Central memory CD8-positive, alpha-beta T cell (primary cell): ENCODE measurements at regions not wholly inside any gene's neighbourhood (a gene's known extent, or its start where the extent isn't known, plus 50 kb on each side); places are given as distances from the start of the nearest gene placed in this dataset.
"Not testable (repeated sequence)": the region's sequence is repeated elsewhere in the genome, so short reads cannot be mapped to it uniquely, and the experiment has no call there.

Source experiments
- ATAC-seq: fragments of 150-1000 bp; cut with Tn5 transposase; replicated peaks from 2 replicates; pipeline ENCODE4 v1.10.0; 2022; ENCODE audit warnings: mild to moderate bottlenecking, moderate FRiP score, moderate number of reproducible peaks; ENCODE audit not compliant: poor library complexity, severe bottlenecking; ENCODE audit errors: extremely low read depth
- DNase-seq, 2 donors: peaks; one replicate each; pipeline ENCODE4 v3.0.0; 2021; ENCODE audit warnings: low spot score in 2 of 2
- H3K27ac Mint-ChIP-seq: one replicate; pipeline ENCODE4 v1.8.0; 2022; ENCODE audit warnings: low read depth, mild to moderate bottlenecking, moderate library complexity, mixed read lengths
- H3K27me3 Mint-ChIP-seq: one replicate; pipeline ENCODE4 v1.8.0; 2022; ENCODE audit warnings: mixed read lengths
- H3K36me3 Mint-ChIP-seq: one replicate; pipeline ENCODE4 v1.8.0; 2022; ENCODE audit warnings: mild to moderate bottlenecking, moderate library complexity, mixed read lengths; ENCODE audit not compliant: insufficient read depth
- H3K4me1 Mint-ChIP-seq: one replicate; pipeline ENCODE4 v1.8.0; 2022; ENCODE audit warnings: mixed read lengths
- H3K4me3 Mint-ChIP-seq: one replicate; pipeline ENCODE4 v1.8.0; 2022; ENCODE audit warnings: mild to moderate bottlenecking, moderate library complexity, mixed read lengths
- H3K9me3 Mint-ChIP-seq: one replicate; pipeline ENCODE4 v1.8.0; 2022; ENCODE audit warnings: mixed read lengths

- Mint-ChIP-seq H3K4me1 (peaks cover 7% of the 10 kb centered on the region), H3K36me3 (no peaks in the 10 kb centered on the region), H3K27ac (no peak overlapping the region), H3K4me3 (no peak overlapping the region), H3K27me3 (no peaks in the 10 kb centered on the region), H3K9me3 (no peaks in the 10 kb centered on the region)
- DNase-seq (no peak), ATAC-seq (no peak)
These were observed 54.4 kb upstream of the JAK1 start for GRCh38 chr1:65020774-65021173.

GRCh38 chr1:65021795-65022194 is 55.4 kb upstream of the JAK1 start:
- Mint-ChIP-seq H3K27me3 (no peaks in the 10 kb centered on the region), H3K4me1 (peaks cover 7% of the 10 kb centered on the region), H3K9me3 (no peaks in the 10 kb centered on the region), H3K36me3 (no peaks in the 10 kb centered on the region), H3K27ac (no peak overlapping the region), H3K4me3 (no peak overlapping the region)
- DNase-seq (no peak), ATAC-seq (no peak)

GRCh38 chr1:65022216-65022615 is 55.9 kb upstream of the JAK1 start:
- peaks cover 7% of the 10 kb centered on the region for H3K4me1 Mint-ChIP-seq
- H3K36me3 Mint-ChIP-seq: no peaks in the 10 kb centered on the region
- H3K9me3 Mint-ChIP-seq: no peaks in the 10 kb centered on the region
- no peak overlapping the region for H3K4me3 Mint-ChIP-seq
- H3K27ac Mint-ChIP-seq: no peak overlapping the region
- no peak for ATAC-seq
- DNase-seq: no peak
- H3K27me3 Mint-ChIP-seq: no peaks in the 10 kb centered on the region

- no peak overlapping the region for H3K4me3 Mint-ChIP-seq
- no peak for ATAC-seq
- peaks cover 10% of the 10 kb centered on the region for H3K4me1 Mint-ChIP-seq
- H3K36me3 Mint-ChIP-seq: no peaks in the 10 kb centered on the region
- H3K27me3 Mint-ChIP-seq: no peaks in the 10 kb centered on the region
- peaks cover 5% of the 10 kb centered on the region for H3K9me3 Mint-ChIP-seq
- no peak for DNase-seq
- H3K27ac Mint-ChIP-seq: no peak overlapping the region
These were observed 59.4 kb upstream of the JAK1 start for GRCh38 chr1:65025794-65026193.

GRCh38 chr1:65026235-65026634 is 59.9 kb upstream of the JAK1 start:
- no peak overlapping the region for H3K4me3 Mint-ChIP-seq
- peaks cover 5% of the 10 kb centered on the region for H3K9me3 Mint-ChIP-seq
- H3K36me3 Mint-ChIP-seq: no peaks in the 10 kb centered on the region
- peaks cover 7% of the 10 kb centered on the region for H3K4me1 Mint-ChIP-seq
- no peaks in the 10 kb centered on the region for H3K27me3 Mint-ChIP-seq
- no peak for DNase-seq
- ATAC-seq: no peak
- H3K27ac Mint-ChIP-seq: no peak overlapping the region

- Mint-ChIP-seq H3K4me1 (peaks cover 7% of the 10 kb centered on the region), H3K9me3 (peaks cover 5% of the 10 kb centered on the region), H3K36me3 (no peaks in the 10 kb centered on the region), H3K27me3 (no peaks in the 10 kb centered on the region), H3K4me3 (no peak overlapping the region), H3K27ac (no peak overlapping the region)
- DNase-seq (no peak), ATAC-seq (no peak)
These were observed 61.5 kb upstream of the JAK1 start for GRCh38 chr1:65027666-65028358.

GRCh38 chr1:65029434-65029833 is 63.1 kb upstream of the JAK1 start:
- not testable (repeated sequence) for H3K27ac Mint-ChIP-seq, ATAC-seq, H3K9me3 Mint-ChIP-seq, DNase-seq, H3K27me3 Mint-ChIP-seq, H3K4me3 Mint-ChIP-seq, H3K36me3 Mint-ChIP-seq
- peaks cover 13% of the 10 kb centered on the region for H3K4me1 Mint-ChIP-seq

- H3K36me3 Mint-ChIP-seq, H3K4me3 Mint-ChIP-seq, DNase-seq, H3K27me3 Mint-ChIP-seq, H3K27ac Mint-ChIP-seq, H3K4me1 Mint-ChIP-seq, ATAC-seq, H3K9me3 Mint-ChIP-seq: not testable (repeated sequence)
These were observed 68.5 kb upstream of the JAK1 start for GRCh38 chr1:65034879-65035278.

- H3K36me3 Mint-ChIP-seq: peaks cover 9% of the 10 kb centered on the region
- no peak overlapping the region for H3K27ac Mint-ChIP-seq
- DNase-seq (no peak), ATAC-seq (no peak)
- no peaks in the 10 kb centered on the region for H3K9me3 Mint-ChIP-seq
- H3K4me1 Mint-ChIP-seq: peaks cover 11% of the 10 kb centered on the region
- H3K27me3 Mint-ChIP-seq: no peaks in the 10 kb centered on the region
- H3K4me3 Mint-ChIP-seq: no peak overlapping the region
These were observed 70.3 kb upstream of the JAK1 start for GRCh38 chr1:65036570-65037051.

- no peak overlapping the region for H3K27ac Mint-ChIP-seq
- H3K36me3 Mint-ChIP-seq: peaks cover 6% of the 10 kb centered on the region
- no peaks in the 10 kb centered on the region for H3K27me3 Mint-ChIP-seq
- ATAC-seq: no peak
- H3K4me1 Mint-ChIP-seq: peaks cover 8% of the 10 kb centered on the region
- H3K4me3 Mint-ChIP-seq: no peak overlapping the region
- H3K9me3 Mint-ChIP-seq: no peaks in the 10 kb centered on the region
- DNase-seq: no peak
These were observed 72.7 kb upstream of the JAK1 start for GRCh38 chr1:65039066-65039465.

GRCh38 chr1:65039508-65039907 is 73.2 kb upstream of the JAK1 start:
- ATAC-seq (no peak), DNase-seq (no peak)
- Mint-ChIP-seq H3K27me3 (no peaks in the 10 kb centered on the region), H3K4me3 (no peak overlapping the region), H3K9me3 (no peaks in the 10 kb centered on the region), H3K27ac (no peak overlapping the region), H3K4me1 (peaks cover 10% of the 10 kb centered on the region), H3K36me3 (peaks cover 6% of the 10 kb centered on the region)

- no peaks in the 10 kb centered on the region for H3K27me3 Mint-ChIP-seq
- no peak for DNase-seq
- peaks cover 26% of the 10 kb centered on the region for H3K4me1 Mint-ChIP-seq
- no peak overlapping the region for H3K27ac Mint-ChIP-seq
- H3K36me3 Mint-ChIP-seq: peaks cover 5% of the 10 kb centered on the region
- no peak overlapping the region for H3K4me3 Mint-ChIP-seq
- no peaks in the 10 kb centered on the region for H3K9me3 Mint-ChIP-seq
- no peak for ATAC-seq
These were observed 76.1 kb upstream of the JAK1 start for GRCh38 chr1:65042467-65042866.

- Mint-ChIP-seq H3K4me3 (no peak overlapping the region), H3K36me3 (peaks cover 7% of the 10 kb centered on the region), H3K27me3 (no peaks in the 10 kb centered on the region), H3K27ac (peak overlapping the region; percentile 64), H3K4me1 (peaks cover 46% of the 10 kb centered on the region), H3K9me3 (no peaks in the 10 kb centered on the region)
- ATAC-seq: no peak
- DNase-seq: no peak
These were observed 78.1 kb upstream of the JAK1 start for GRCh38 chr1:65044411-65044810.
